GM12878 (cell line): ENCODE measurements at regions not wholly inside any gene's neighbourhood (a gene's known extent, or its start where the extent isn't known, plus 50 kb on each side); places are given as distances from the start of the nearest gene placed in this dataset.

ENCODE experiments used
- BCL11A ChIP-seq: IDR thresholded peaks from 2 replicates; pipeline ENCODE4 v1.6.1; 2011; ENCODE audit warnings: low read depth, low read length
- CTCF ChIP-seq, 3 experiments: IDR thresholded peaks in 2 of 3; conservative IDR thresholded peaks in 1 of 3; 2 replicates each; pipeline ENCODE4 v1.5.1; 2011; ENCODE audit warnings: low read depth in 3 of 3, low read length in 3 of 3, mild to moderate bottlenecking in 3 of 3, control low read depth in 2 of 3, moderate library complexity in 2 of 3, inconsistent platforms in 1 of 3, mixed read lengths in 1 of 3; ENCODE audit not compliant: control insufficient read depth in 2 of 3, insufficient read depth in 1 of 3; ENCODE audit errors: extremely low read depth in 1 of 3
- EGR1 ChIP-seq, 2 experiments: IDR thresholded peaks; 1 replicate in 1 of 2; 2 replicates in 1 of 2; pipeline ENCODE4 v1.6.1; 2011 to 2012; ENCODE audit warnings: low read depth in 2 of 2, low read length in 2 of 2, borderline replicate concordance in 1 of 2, mild to moderate bottlenecking in 1 of 2, moderate library complexity in 1 of 2
- NFIC ChIP-seq: IDR thresholded peaks from 2 replicates; pipeline ENCODE4 v1.6.1; 2012; ENCODE audit warnings: low read depth, mild to moderate bottlenecking, inconsistent platforms, low read length, moderate library complexity
- NKRF ChIP-seq: fragments of 450-650 bp; conservative IDR thresholded peaks from 2 replicates; pipeline ENCODE4 v1.6.1; 2017; ENCODE audit warnings: mild to moderate bottlenecking, moderate library complexity
- POLR2A ChIP-seq: IDR thresholded peaks from 2 replicates; pipeline ENCODE4 v1.6.1; 2011; ENCODE audit warnings: low read depth, mild to moderate bottlenecking, low read length
- USF2 ChIP-seq: IDR thresholded peaks from 2 replicates; pipeline ENCODE4 v1.6.1; 2011; ENCODE audit warnings: low read depth, low read length, improper control_type of control experiment, borderline replicate concordance

GRCh38 chr3:145776782-145777408 lies 384.1 kb downstream of the PLOD2 start:
- no peak for TF ChIP-seq NKRF
- no peak for TF ChIP-seq POLR2A
- TF ChIP-seq USF2: no peak
- TF ChIP-seq EGR1 (IDR thresholded peaks at IDR 0.05; ENCODE audit: borderline replicate concordance in 1 of 2, low read depth in 2 of 2, low read length in 2 of 2): no peak
- TF ChIP-seq CTCF (IDR thresholded peaks at IDR 0.05 in 2 of 3, conservative IDR thresholded peaks at IDR 0.05 in 1 of 3; ENCODE audit: control insufficient read depth in 2 of 3, extremely low read depth in 1 of 3, insufficient read depth in 1 of 3, low read depth in 3 of 3, low read length in 3 of 3): peak; percentile 57 to 75 (median 60); a peak in 5 of 6 replicates
- no peak for TF ChIP-seq NFIC
- TF ChIP-seq BCL11A: no peak
